GM03348 (cell line): ENCODE measurements at regions not wholly inside any gene's neighbourhood (a gene's known extent, or its start where the extent isn't known, plus 50 kb on each side); places are given as distances from the start of the nearest gene placed in this dataset.
A peak's percentile ranks its signal among the peaks of the same experiment; 100 is the strongest.

Experiments used
- DNase-seq: peaks from one replicate; pipeline ENCODE4 v3.0.0; 2012; ENCODE audit warnings: low spot score

GRCh38 chr6:113095841-113096240, 748.7 kb downstream of the RFPL4B start:
- DNase-seq = no peak

GRCh38 chr6:113102761-113103160, 754.4 kb upstream of the MARCKS start:
- DNase-seq = peak; percentile 4

- DNase-seq = peak; percentile 49
These were observed 753.3 kb upstream of the MARCKS start for GRCh38 chr6:113103634-113104361.

- no peak for DNase-seq
These were observed 752.6 kb upstream of the MARCKS start for GRCh38 chr6:113104541-113104940.

GRCh38 chr6:113104951-113105350, 752.2 kb upstream of the MARCKS start:
- DNase-seq = no peak

- no peak for DNase-seq
These were observed 746.9 kb upstream of the MARCKS start for GRCh38 chr6:113110211-113110610.

- DNase-seq = no peak
These were observed 745.6 kb upstream of the MARCKS start for GRCh38 chr6:113111550-113111949.

- DNase-seq = no peak
These were observed 745.1 kb upstream of the MARCKS start for GRCh38 chr6:113112086-113112485.

GRCh38 chr6:113115196-113115595, 741.9 kb upstream of the MARCKS start:
- DNase-seq = no peak

GRCh38 chr6:113120224-113120581, 736.9 kb upstream of the MARCKS start:
- DNase-seq = peak; percentile 61

GRCh38 chr6:113120582-113121285, 736.4 kb upstream of the MARCKS start:
- peak; percentile 53 for DNase-seq

- no peak for DNase-seq
These were observed 735.6 kb upstream of the MARCKS start for GRCh38 chr6:113121571-113121970.

- peak; percentile 61 for DNase-seq
These were observed 735.1 kb upstream of the MARCKS start for GRCh38 chr6:113122060-113122459.

GRCh38 chr6:113125626-113126025, 731.5 kb upstream of the MARCKS start:
- no peak for DNase-seq

- DNase-seq = no peak
These were observed 729.2 kb upstream of the MARCKS start for GRCh38 chr6:113127786-113128419.

- no peak for DNase-seq
These were observed 728.5 kb upstream of the MARCKS start for GRCh38 chr6:113128661-113129060.

- DNase-seq = no peak
These were observed 727.2 kb upstream of the MARCKS start for GRCh38 chr6:113129991-113130390.

- DNase-seq = peak; percentile 9
These were observed 719.7 kb upstream of the MARCKS start for GRCh38 chr6:113137426-113137825.

- DNase-seq = no peak
These were observed 716.4 kb upstream of the MARCKS start for GRCh38 chr6:113140721-113141120.

GRCh38 chr6:113141901-113142300, 715.2 kb upstream of the MARCKS start:
- DNase-seq = no peak

GRCh38 chr6:113142671-113143174, 714.4 kb upstream of the MARCKS start:
- DNase-seq = no peak

GRCh38 chr6:113143206-113143605, 713.9 kb upstream of the MARCKS start:
- DNase-seq = no peak

GRCh38 chr6:113144117-113144516, 713.0 kb upstream of the MARCKS start:
- DNase-seq = no peak
